BLaER1 (cell line): ENCODE measurements at regions not wholly inside any gene's neighbourhood (a gene's known extent, or its start where the extent isn't known, plus 50 kb on each side); places are given as distances from the start of the nearest gene placed in this dataset.

Source experiments
- H3K27ac ChIP-seq: shearing (Covaris generic); formaldehyde crosslinking; 2 replicates; pipeline ENCODE4 v1.8.1; 2022
- H3K27me3 ChIP-seq: shearing (Covaris generic); formaldehyde crosslinking; 2 replicates; pipeline ENCODE4 v1.8.1; 2022
- H3K36me3 ChIP-seq: shearing (Covaris generic); formaldehyde crosslinking; 2 replicates; pipeline ENCODE4 v1.8.1; 2022
- H3K4me1 ChIP-seq: shearing (Covaris generic); formaldehyde crosslinking; 2 replicates; pipeline ENCODE4 v1.8.1; 2022
- H3K4me2 ChIP-seq: shearing (Covaris generic); formaldehyde crosslinking; 2 replicates; pipeline ENCODE4 v1.8.1; 2022
- H3K4me3 ChIP-seq: shearing (Covaris generic); formaldehyde crosslinking; 2 replicates; pipeline ENCODE4 v1.8.1; 2022
- H3K9ac ChIP-seq: shearing (Covaris generic); formaldehyde crosslinking; 2 replicates; pipeline ENCODE4 v1.8.1; 2022
- H3K9me3 ChIP-seq: shearing (Covaris generic); formaldehyde crosslinking; 2 replicates; pipeline ENCODE4 v1.8.1; 2022
- H4K20me1 ChIP-seq: shearing (Covaris generic); formaldehyde crosslinking; 2 replicates; pipeline ENCODE4 v1.8.1; 2022
- Cebpa-rat ChIP-seq: shearing (Covaris generic); IDR thresholded peaks from 2 replicates; pipeline ENCODE4 v1.8.1; 2022

GRCh38 chr3:135887220-135887619 is 78.3 kb upstream of the PPP2R3A start:
- Histone ChIP-seq H3K4me1 (no peaks in the 10 kb centered on the region), H3K36me3 (no peaks in the 10 kb centered on the region), H3K4me3 (no peak overlapping the region), H3K27ac (no peak overlapping the region), H3K4me2 (no peak overlapping the region), H3K27me3 (no peaks in the 10 kb centered on the region), H3K9me3 (no peaks in the 10 kb centered on the region), H3K9ac (no peak overlapping the region), H4K20me1 (no peaks in the 10 kb centered on the region)
- TF ChIP-seq Cebpa-rat = no peak

DNA sequence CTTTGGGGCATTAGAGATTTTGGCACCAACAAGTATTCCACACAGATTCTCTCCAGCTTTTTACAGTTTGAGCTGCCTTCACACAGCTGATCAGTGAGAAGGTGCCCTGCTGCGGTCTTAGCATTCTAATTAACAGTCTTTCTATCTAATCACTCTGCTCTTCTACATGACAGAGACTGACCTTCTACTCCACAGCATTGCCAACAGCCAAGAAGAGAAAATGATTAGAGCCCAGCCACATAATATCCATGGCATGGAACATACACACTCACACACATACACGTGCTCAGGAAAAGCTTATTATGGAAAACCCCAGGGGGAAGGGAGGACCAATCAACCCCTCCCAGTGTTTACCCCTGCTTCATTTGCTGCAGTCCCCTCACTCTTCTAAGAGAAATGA is 76.1 kb upstream of the PPP2R3A start:
- Histone ChIP-seq H3K27me3 (no peaks in the 10 kb centered on the region), H3K9me3 (no peaks in the 10 kb centered on the region), H3K4me3 (no peak overlapping the region), H4K20me1 (no peaks in the 10 kb centered on the region), H3K4me2 (no peak overlapping the region), H3K27ac (no peak overlapping the region), H3K4me1 (no peaks in the 10 kb centered on the region), H3K9ac (no peak overlapping the region), H3K36me3 (no peaks in the 10 kb centered on the region)
- no peak for TF ChIP-seq Cebpa-rat

- TF ChIP-seq Cebpa-rat = no peak
- no peaks in the 10 kb centered on the region for H3K9me3 ChIP-seq
Observed at GRCh38 chr3:135891121-135891520, 74.4 kb upstream of the PPP2R3A start.

DNA sequence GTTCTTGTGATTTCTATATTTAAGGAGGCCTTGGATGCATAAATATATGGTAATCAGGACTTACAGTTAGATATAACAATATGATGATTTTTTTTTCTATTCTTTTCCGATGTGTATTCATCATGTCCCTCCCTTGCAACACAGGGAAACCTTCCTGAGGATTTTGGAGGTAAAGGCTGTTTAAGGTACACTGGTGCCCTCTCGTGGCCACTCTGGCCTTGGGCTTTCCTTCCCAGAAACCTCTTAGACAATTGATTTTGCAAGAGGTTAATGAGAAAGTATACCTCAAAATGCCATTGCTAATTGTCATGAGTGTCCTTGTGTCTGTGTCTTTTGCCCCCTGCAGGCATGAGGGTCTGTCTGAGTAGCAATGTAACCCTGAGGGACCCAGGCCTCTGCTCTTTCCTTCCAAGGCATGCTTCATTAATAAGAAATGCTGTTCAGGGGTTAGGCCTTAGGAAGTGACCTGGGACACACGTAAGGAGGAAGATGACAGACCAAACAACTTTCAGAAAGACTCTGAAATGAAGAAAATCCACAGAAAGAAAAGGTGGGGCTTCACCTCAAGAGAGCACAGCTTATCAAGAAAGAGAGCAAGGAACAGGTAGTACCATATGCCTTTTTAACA is 70.3 kb upstream of the PPP2R3A start:
- Histone ChIP-seq H3K9me3 (no peaks in the 10 kb centered on the region), H4K20me1 (no peaks in the 10 kb centered on the region), H3K9ac (no peak overlapping the region), H3K4me1 (no peaks in the 10 kb centered on the region), H3K36me3 (no peaks in the 10 kb centered on the region), H3K4me2 (no peak overlapping the region), H3K27ac (no peak overlapping the region), H3K27me3 (no peaks in the 10 kb centered on the region), H3K4me3 (no peak overlapping the region)
- TF ChIP-seq Cebpa-rat = no peak

More at GRCh38 chr3:135891121-135891520, 74.4 kb upstream of the PPP2R3A start:
- Histone ChIP-seq H3K4me3 (no peak overlapping the region), H3K36me3 (no peaks in the 10 kb centered on the region), H3K27ac (no peak overlapping the region), H3K27me3 (no peaks in the 10 kb centered on the region), H3K4me2 (no peak overlapping the region), H3K4me1 (no peaks in the 10 kb centered on the region), H3K9ac (no peak overlapping the region), H4K20me1 (no peaks in the 10 kb centered on the region)

- H3K4me1 ChIP-seq = no peaks in the 10 kb centered on the region
- no peak for TF ChIP-seq Cebpa-rat
- no peaks in the 10 kb centered on the region for H3K36me3 ChIP-seq
- no peak overlapping the region for H3K4me2 ChIP-seq
- no peaks in the 10 kb centered on the region for H3K27me3 ChIP-seq
- H3K9me3 ChIP-seq = no peaks in the 10 kb centered on the region
- H3K9ac ChIP-seq = no peak overlapping the region
- no peaks in the 10 kb centered on the region for H4K20me1 ChIP-seq
- no peak overlapping the region for H3K4me3 ChIP-seq
- no peak overlapping the region for H3K27ac ChIP-seq
Observed at GRCh38 chr3:135895734-135896121, 69.8 kb upstream of the PPP2R3A start.

- H4K20me1 ChIP-seq = no peaks in the 10 kb centered on the region
- H3K27ac ChIP-seq = no peak overlapping the region
- H3K4me1 ChIP-seq = no peaks in the 10 kb centered on the region
- TF ChIP-seq Cebpa-rat = no peak
- no peak overlapping the region for H3K9ac ChIP-seq
- H3K4me3 ChIP-seq = no peak overlapping the region
- no peak overlapping the region for H3K4me2 ChIP-seq
- no peaks in the 10 kb centered on the region for H3K27me3 ChIP-seq
- H3K36me3 ChIP-seq = no peaks in the 10 kb centered on the region
- H3K9me3 ChIP-seq = no peaks in the 10 kb centered on the region
Observed at GRCh38 chr3:135896613-135897012, 68.9 kb upstream of the PPP2R3A start.

DNA sequence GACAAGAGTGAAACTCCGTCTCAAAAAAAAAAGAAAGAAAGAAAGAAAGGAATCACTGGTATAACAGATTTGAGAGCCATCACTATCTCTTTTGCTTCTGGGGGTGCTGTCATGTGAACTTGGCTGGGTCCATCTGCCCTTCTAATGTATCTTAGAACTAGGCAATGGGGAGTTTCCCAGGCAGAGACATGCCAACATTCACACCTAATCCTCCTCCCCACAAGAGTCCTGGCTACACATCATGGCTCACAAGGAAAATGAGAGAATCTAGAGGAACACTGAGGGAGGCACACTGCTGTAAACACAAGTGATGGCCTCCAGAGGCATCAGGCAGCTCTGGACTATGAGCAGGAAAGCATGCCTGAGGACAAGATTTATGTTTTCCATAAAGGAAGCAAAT is 67.8 kb upstream of the PPP2R3A start:
- no peak for TF ChIP-seq Cebpa-rat
- Histone ChIP-seq H3K36me3 (no peaks in the 10 kb centered on the region), H3K27me3 (no peaks in the 10 kb centered on the region), H3K4me2 (no peak overlapping the region), H3K9me3 (no peaks in the 10 kb centered on the region), H3K4me3 (no peak overlapping the region), H4K20me1 (no peaks in the 10 kb centered on the region), H3K27ac (no peak overlapping the region), H3K4me1 (no peaks in the 10 kb centered on the region), H3K9ac (no peak overlapping the region)

DNA sequence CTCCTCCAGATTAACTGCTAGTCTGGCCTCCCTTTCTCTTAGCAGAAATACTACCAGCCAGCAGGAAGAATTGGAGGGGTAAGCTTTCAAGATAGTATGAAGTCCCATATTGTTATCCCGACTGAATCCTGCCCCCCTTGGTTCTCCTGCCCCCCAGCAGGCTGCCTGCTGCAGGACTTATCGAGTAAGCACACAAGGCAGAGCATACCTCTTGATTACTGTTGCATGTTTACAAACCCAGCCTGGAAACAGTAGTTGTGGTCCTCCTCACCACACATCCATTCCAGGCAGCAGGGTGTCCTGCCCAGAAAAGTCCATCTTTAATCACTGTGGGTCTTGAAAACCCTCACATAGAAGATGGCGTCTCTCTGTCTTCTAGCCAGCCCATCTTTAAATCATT is 66.8 kb upstream of the PPP2R3A start:
- no peaks in the 10 kb centered on the region for H3K36me3 ChIP-seq
- TF ChIP-seq Cebpa-rat = no peak
- H3K9ac ChIP-seq = no peak overlapping the region
- no peaks in the 10 kb centered on the region for H3K9me3 ChIP-seq
- no peak overlapping the region for H3K4me2 ChIP-seq
- H3K4me1 ChIP-seq = no peaks in the 10 kb centered on the region
- H3K27me3 ChIP-seq = no peaks in the 10 kb centered on the region
- no peak overlapping the region for H3K4me3 ChIP-seq
- no peaks in the 10 kb centered on the region for H4K20me1 ChIP-seq
- H3K27ac ChIP-seq = no peak overlapping the region

DNA sequence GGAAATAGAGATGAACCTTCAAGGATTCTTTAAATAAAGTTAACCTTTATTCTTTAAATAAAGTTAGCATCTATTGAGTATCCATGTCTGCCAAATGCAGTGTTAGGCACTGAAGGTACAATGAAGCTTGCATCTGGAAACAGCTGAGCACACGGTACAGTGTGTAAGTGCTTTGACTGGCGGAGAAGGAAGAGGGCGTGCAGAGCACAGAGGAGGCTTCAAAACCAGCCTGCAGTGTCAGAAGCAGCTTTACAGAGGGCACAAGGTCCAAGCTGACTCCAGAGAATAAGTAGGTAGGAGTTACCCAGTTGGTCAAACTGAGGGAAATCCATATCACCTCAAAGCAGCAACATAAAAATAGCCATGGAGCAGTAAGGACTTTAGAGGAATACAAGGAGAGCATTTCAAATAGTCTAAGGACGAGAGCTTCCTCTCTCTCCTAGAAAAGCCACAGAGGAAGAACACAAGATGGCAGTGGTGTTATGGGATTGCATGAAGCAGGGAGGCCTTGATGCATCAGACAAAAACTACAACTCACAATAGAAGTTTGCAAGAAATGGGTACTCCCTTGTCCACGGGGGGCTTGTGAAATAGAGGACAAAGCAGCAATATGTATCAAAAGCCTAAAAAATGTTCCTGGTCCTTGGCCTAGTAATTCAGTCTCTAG is 60.3 kb upstream of the PPP2R3A start:
- Histone ChIP-seq H4K20me1 (no peaks in the 10 kb centered on the region), H3K27me3 (no peaks in the 10 kb centered on the region), H3K4me3 (no peak overlapping the region), H3K27ac (no peak overlapping the region), H3K9me3 (no peaks in the 10 kb centered on the region), H3K36me3 (no peaks in the 10 kb centered on the region), H3K4me1 (no peaks in the 10 kb centered on the region), H3K4me2 (no peak overlapping the region), H3K9ac (no peak overlapping the region)
- TF ChIP-seq Cebpa-rat = no peak

GRCh38 chr3:135907422-135908165 is 57.9 kb upstream of the PPP2R3A start:
- no peak overlapping the region for H3K27ac ChIP-seq
- H3K27me3 ChIP-seq = no peaks in the 10 kb centered on the region
- no peak overlapping the region for H3K9ac ChIP-seq
- H3K9me3 ChIP-seq = no peaks in the 10 kb centered on the region
- no peaks in the 10 kb centered on the region for H3K36me3 ChIP-seq
- TF ChIP-seq Cebpa-rat = no peak
- H3K4me2 ChIP-seq = no peak overlapping the region
- no peaks in the 10 kb centered on the region for H3K4me1 ChIP-seq
- H3K4me3 ChIP-seq = no peak overlapping the region
- no peaks in the 10 kb centered on the region for H4K20me1 ChIP-seq
